Peyer's patch (tissue), 4 donors: ENCODE measurements at regions not wholly inside any gene's neighbourhood (a gene's known extent, or its start where the extent isn't known, plus 50 kb on each side); places are given as distances from the start of the nearest gene placed in this dataset.

Source experiments
- DNase-seq, 3 donors: peaks; one replicate each; pipeline ENCODE4 v3.0.0-alpha.2; 2017 to 2019
- H3K27ac ChIP-seq, 4 donors: fragments of 200-600 bp; sonication (generic); one replicate each; pipeline ENCODE4 v1.5.1; 2016 to 2019
- H3K27me3 ChIP-seq, 2 donors: fragments of 200-600 bp; sonication (generic); one replicate each; pipeline ENCODE4 v1.5.1; 2019
- H3K36me3 ChIP-seq, 3 donors: fragments of 200-600 bp; sonication (generic); one replicate each; pipeline ENCODE4 v1.5.1; 2016 to 2019
- H3K4me1 ChIP-seq, 4 donors: fragments of 200-600 bp; sonication (generic); one replicate each; pipeline ENCODE4 v1.5.1; 2016 to 2019
- H3K4me3 ChIP-seq, 4 donors: fragments of 200-600 bp; sonication (generic); 1 replicate in 3 of 4; 2 replicates in 1 of 4; pipeline ENCODE4 v1.5.1; 2016 to 2019; ENCODE audit warnings: mild to moderate bottlenecking in 1 of 4
- H3K9me3 ChIP-seq, 4 donors: fragments of 200-600 bp; sonication (generic); one replicate each; pipeline ENCODE4 v1.5.1; 2016 to 2019; ENCODE audit warnings: mild to moderate bottlenecking in 1 of 4
- POLR2A ChIP-seq, 2 donors: fragments of 450-650 bp; IDR thresholded peaks; one replicate each; pipeline ENCODE4 v1.5.1; 2017; ENCODE audit warnings: antibody characterized with exemption in 2 of 2, mild to moderate bottlenecking in 2 of 2, moderate library complexity in 2 of 2
- TF ChIP-seq, protein P1 (sequence below), 6 experiments: fragments of 450-650 bp in 4 of 6; fragments of 200-600 bp in 2 of 6; sonication (generic) in 1 of 6; IDR thresholded peaks; one replicate each; pipeline ENCODE4 v1.5.1; 2017 to 2019; ENCODE audit warnings: antibody characterized with exemption in 6 of 6, mild to moderate bottlenecking in 3 of 6, moderate library complexity in 1 of 6

GRCh38 chr2:186912979-186913378 lies 64.0 kb upstream of the ZSWIM2 start:
- DNase-seq, result no peak
- H3K9me3 ChIP-seq, result no peaks in the 10 kb centered on the region
- TF ChIP-seq, protein P1, sequence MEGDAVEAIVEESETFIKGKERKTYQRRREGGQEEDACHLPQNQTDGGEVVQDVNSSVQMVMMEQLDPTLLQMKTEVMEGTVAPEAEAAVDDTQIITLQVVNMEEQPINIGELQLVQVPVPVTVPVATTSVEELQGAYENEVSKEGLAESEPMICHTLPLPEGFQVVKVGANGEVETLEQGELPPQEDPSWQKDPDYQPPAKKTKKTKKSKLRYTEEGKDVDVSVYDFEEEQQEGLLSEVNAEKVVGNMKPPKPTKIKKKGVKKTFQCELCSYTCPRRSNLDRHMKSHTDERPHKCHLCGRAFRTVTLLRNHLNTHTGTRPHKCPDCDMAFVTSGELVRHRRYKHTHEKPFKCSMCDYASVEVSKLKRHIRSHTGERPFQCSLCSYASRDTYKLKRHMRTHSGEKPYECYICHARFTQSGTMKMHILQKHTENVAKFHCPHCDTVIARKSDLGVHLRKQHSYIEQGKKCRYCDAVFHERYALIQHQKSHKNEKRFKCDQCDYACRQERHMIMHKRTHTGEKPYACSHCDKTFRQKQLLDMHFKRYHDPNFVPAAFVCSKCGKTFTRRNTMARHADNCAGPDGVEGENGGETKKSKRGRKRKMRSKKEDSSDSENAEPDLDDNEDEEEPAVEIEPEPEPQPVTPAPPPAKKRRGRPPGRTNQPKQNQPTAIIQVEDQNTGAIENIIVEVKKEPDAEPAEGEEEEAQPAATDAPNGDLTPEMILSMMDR (IDR thresholded peaks at IDR 0.05), result no peak
- no peak for TF ChIP-seq POLR2A (IDR thresholded peaks at IDR 0.05)
- H3K36me3 ChIP-seq, result no peaks in the 10 kb centered on the region
- no peak overlapping the region for H3K27ac ChIP-seq
- no peaks in the 10 kb centered on the region for H3K4me1 ChIP-seq
- H3K27me3 ChIP-seq, result no peaks in the 10 kb centered on the region
- H3K4me3 ChIP-seq, result no peak overlapping the region

- Histone ChIP-seq H3K27me3 (no peaks in the 10 kb centered on the region), H3K4me1 (no peaks in the 10 kb centered on the region), H3K9me3 (no peaks in the 10 kb centered on the region), H3K4me3 (no peak overlapping the region), H3K36me3 (no peaks in the 10 kb centered on the region), H3K27ac (no peak overlapping the region)
- no peak for DNase-seq
- no peak for TF ChIP-seq POLR2A (IDR thresholded peaks at IDR 0.05)
- TF ChIP-seq, protein P1 (IDR thresholded peaks at IDR 0.05), result no peak
These were observed 62.6 kb upstream of the ZSWIM2 start for GRCh38 chr2:186911551-186912085.

DNA sequence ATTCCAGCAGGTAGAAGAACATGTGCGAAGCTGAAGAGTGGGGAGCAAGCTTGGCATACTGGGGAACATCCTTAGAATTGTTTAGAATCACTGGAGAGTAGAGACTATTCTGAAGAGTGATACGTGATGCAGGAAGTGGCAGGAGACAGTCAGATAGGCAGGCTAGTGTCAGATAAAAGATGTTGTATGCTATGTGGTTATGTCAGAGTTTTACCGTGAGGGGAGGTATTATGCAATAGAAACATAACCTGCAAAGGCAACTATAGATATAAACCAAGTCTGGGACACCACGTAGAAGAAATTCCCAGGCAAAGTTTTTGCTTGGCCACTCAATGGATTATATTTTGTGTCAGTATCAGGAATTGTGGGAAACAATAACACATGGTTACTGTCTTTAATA lies 62.0 kb upstream of the ZSWIM2 start:
- no peak for TF ChIP-seq POLR2A (IDR thresholded peaks at IDR 0.05)
- TF ChIP-seq, protein P1 (IDR thresholded peaks at IDR 0.05), result no peak
- no peaks in the 10 kb centered on the region for H3K4me1 ChIP-seq
- H3K9me3 ChIP-seq, result no peaks in the 10 kb centered on the region
- DNase-seq, result no peak
- no peaks in the 10 kb centered on the region for H3K36me3 ChIP-seq
- H3K27ac ChIP-seq, result no peak overlapping the region
- H3K4me3 ChIP-seq, result no peak overlapping the region
- no peaks in the 10 kb centered on the region for H3K27me3 ChIP-seq

GRCh38 chr2:186909095-186909494 lies 60.1 kb upstream of the ZSWIM2 start:
- no peak for DNase-seq
- Histone ChIP-seq H3K36me3 (no peaks in the 10 kb centered on the region), H3K27ac (no peak overlapping the region), H3K4me1 (no peaks in the 10 kb centered on the region), H3K27me3 (no peaks in the 10 kb centered on the region), H3K9me3 (no peaks in the 10 kb centered on the region), H3K4me3 (no peak overlapping the region)
- TF ChIP-seq POLR2A (IDR thresholded peaks at IDR 0.05), result no peak
- TF ChIP-seq, protein P1 (IDR thresholded peaks at IDR 0.05), result no peak

- Histone ChIP-seq H3K27me3 (no peaks in the 10 kb centered on the region), H3K36me3 (no peaks in the 10 kb centered on the region), H3K4me1 (no peaks in the 10 kb centered on the region), H3K9me3 (no peaks in the 10 kb centered on the region), H3K27ac (no peak overlapping the region), H3K4me3 (no peak overlapping the region)
- no peak for TF ChIP-seq POLR2A (IDR thresholded peaks at IDR 0.05)
- TF ChIP-seq, protein P1 (IDR thresholded peaks at IDR 0.05), result no peak
- no peak for DNase-seq
These were observed 58.9 kb upstream of the ZSWIM2 start for GRCh38 chr2:186907897-186908296.

GRCh38 chr2:186903216-186903615 lies 54.2 kb upstream of the ZSWIM2 start:
- no peaks in the 10 kb centered on the region for H3K9me3 ChIP-seq
- no peaks in the 10 kb centered on the region for H3K4me1 ChIP-seq
- no peak overlapping the region for H3K27ac ChIP-seq
- no peak overlapping the region for H3K4me3 ChIP-seq
- DNase-seq, result no peak
- TF ChIP-seq, protein P1 (IDR thresholded peaks at IDR 0.05), result peak in 1 of 6 experiments; percentile 13
- TF ChIP-seq POLR2A (IDR thresholded peaks at IDR 0.05), result no peak
- H3K27me3 ChIP-seq, result no peaks in the 10 kb centered on the region
- H3K36me3 ChIP-seq, result no peaks in the 10 kb centered on the region
